SK-N-DZ (cell line): ENCODE measurements at regions not wholly inside any gene's neighbourhood (a gene's known extent, or its start where the extent isn't known, plus 50 kb on each side); places are given as distances from the start of the nearest gene placed in this dataset.

Experiments used
- DNase-seq: peaks from one replicate; pipeline ENCODE4 v3.0.0-alpha.2; 2015; ENCODE audit warnings: low spot score

DNA sequence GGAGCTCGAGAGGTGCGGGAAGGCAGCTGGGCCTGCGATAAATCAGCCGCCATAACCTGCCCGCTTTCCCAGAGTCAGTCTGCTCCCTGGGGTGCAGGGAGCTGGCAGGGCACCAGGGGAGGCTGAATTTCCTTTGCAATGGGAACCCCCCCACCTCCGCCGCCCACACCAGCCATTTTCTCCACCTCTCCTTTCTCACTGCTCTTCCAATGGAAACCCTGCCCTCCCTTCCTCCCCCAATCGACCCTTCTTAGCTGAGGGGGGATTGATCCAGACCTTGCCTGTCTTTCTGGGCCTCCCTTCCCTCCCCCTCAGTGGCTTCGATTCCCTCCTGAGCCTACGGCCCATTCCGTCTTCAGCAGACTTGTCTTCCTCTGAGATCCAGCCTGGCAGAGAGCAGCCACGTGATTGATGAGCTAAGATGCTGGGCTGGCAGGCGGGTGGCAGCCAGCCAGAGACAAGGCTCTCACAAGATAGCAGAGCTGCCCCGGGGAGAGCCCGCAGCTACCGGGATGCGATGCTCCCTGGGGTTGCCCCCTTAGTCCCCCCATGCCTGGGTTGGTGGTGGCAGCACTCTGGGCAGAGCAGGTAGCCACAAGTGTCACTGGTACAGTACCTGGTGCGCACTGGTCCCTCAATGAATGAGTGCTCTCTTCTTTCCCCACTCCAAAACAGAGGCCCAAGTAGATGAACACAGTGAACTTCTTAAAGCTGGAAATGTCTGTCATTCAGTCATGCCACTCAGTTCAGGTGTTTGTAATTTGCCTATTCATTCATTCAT lies 53.7 kb upstream of the FABP6 start:
- peak; percentile 52 for DNase-seq

DNA sequence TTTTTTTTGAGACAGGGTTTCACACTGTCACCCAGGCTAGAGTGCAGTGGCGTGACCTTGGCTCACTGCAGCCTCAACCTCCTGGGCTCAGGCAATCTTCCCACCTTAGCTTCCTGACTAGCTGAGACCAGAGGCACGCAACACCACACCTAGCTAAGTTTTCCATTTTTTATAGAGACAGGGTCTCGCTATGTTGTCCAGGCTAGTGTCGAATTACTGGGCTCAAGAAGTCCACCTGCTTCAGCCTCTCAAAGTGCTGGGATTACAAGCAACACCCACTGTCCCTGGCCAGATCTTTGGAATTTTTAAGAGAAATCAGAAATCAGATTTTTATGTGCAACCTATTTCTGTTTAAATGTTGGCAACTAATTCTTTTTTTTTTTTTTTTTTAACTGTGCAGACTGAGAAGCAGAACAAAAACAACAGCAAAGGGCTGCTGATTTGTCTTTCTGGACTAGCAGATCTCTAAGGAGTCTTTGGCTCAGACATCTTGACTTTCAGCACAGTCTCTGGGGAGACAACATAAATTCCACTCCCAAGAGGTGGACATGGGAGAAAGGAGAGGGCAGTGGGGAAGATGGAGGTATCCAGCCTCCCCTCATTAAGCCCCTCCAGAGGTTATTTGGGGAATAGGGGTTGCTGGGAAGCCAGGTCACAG lies 54.4 kb upstream of the FABP6 start:
- peak; percentile 27 for DNase-seq

DNA sequence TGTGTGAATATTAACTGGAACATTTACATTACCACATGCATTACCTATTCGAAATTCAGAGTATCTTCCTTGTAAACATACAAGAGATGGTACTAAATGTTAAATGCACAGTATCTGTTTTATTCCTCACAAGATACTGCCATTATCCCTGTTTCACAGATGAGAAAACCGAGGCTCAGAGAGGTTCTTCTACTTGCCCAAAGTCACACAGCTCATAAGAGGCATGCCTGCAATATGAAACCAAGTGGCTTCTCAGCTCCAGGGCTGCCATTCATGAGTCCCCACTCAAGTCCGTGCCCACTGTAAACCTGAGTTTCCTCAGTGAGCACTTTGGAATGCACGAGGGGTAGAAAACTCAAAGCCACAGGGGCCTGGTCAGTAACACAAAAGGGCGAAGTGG lies 55.0 kb upstream of the FABP6 start:
- DNase-seq, result no peak

DNA sequence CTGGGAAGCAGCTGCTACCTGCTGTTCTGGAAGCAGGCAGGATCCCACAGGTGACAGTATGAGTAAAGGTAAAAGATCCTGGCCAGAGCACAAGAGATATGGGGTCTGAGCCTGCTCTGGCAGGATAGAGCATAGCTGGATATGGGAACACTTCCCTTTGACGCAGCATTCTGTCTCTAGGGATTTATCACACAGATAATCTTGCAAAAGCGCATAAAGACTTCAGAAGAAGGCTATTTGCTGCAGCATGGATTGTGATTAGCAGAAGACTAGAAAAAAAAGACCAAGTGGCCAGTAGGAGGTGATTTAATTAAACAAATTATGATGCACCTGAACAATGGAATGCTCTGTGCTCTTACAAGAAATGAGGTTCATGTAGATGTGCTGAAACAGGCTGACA lies 52.4 kb upstream of the PWWP2A start:
- DNase-seq, result peak; percentile 52

DNA sequence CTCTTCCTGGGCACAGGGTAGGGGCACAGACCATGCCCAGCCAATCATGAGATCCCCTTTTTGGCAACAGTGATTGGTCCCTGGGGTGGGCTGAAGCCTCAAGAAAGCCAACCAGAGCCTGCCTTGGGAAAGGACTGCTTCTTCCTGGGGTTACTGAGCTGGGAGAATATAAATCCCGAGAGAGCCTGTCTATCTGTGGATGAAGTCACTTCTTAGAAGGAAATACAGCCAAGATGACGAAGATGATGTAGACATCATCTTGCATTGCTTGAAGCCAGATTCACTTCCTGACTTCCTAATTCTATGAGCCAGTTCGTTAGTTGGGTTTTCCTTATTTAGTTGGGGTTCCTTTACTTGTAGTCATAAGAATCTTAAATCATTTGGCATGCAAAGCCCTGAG lies 50.1 kb upstream of the PWWP2A start:
- no peak for DNase-seq
